IMR-90 (cell line): ENCODE measurements at regions not wholly inside any gene's neighbourhood (a gene's known extent, or its start where the extent isn't known, plus 50 kb on each side); places are given as distances from the start of the nearest gene placed in this dataset.

Experiments
- ATAC-seq: fragments of 200-7000 bp; cut with Tn5 transposase; 2 replicates; pipeline ENCODE4 v1.9.1; 2020; ENCODE audit warnings: low read depth, mild to moderate bottlenecking, moderate library complexity
- BruUV-seq: library from RNA; stranded (reverse); fragments of 400-500 nt; replicated peaks from 2 replicates; lab custom pipeline; 2021; lab: Mats Ljungman, UMichigan
- CTCF ChIA-PET: fragments of 300-600 bp; formaldehyde crosslinking; extraction: SDS; loops from one replicate; lab custom pipeline; 2021; ENCODE audit warnings: antibody characterized with exemption; lab: Yijun Ruan, JAX
- POLR2A ChIA-PET: fragments of 300-600 bp; sonication (Branson Sonifier 250); formaldehyde crosslinking; loops from one replicate; lab custom pipeline; 2022; ENCODE audit warnings: antibody characterized with exemption; ENCODE audit not compliant: unreplicated experiment; lab: Charles Lee
- DNase-seq: peaks from one replicate; pipeline ENCODE4 v3.0.0; 2013
- H2AFZ ChIP-seq: replicated peaks from 2 replicates; pipeline ENCODE3; 2013; ENCODE audit warnings: low read length, mild to moderate bottlenecking; ENCODE audit not compliant: poor library complexity
- H2AK5ac ChIP-seq: 2 replicates; pipeline ENCODE4 v1.6.1; 2013; ENCODE audit warnings: low read depth, low read length, inconsistent platforms
- H2AK9ac ChIP-seq: replicated peaks from 2 replicates; pipeline ENCODE3; 2013; ENCODE audit warnings: mild to moderate bottlenecking, low read depth, low read length, moderate library complexity; ENCODE audit not compliant: poor library complexity
- H2BK120ac ChIP-seq: 2 replicates; pipeline ENCODE4 v1.6.1; 2013; ENCODE audit warnings: low read depth, low read length, inconsistent platforms
- H2BK15ac ChIP-seq: 3 replicates; pipeline ENCODE4 v1.6.1; 2013; ENCODE audit warnings: low read depth, low read length, inconsistent platforms
- H2BK20ac ChIP-seq: 2 replicates; pipeline ENCODE4 v1.6.1; 2013; ENCODE audit warnings: low read depth, mild to moderate bottlenecking, inconsistent platforms, low read length, moderate library complexity
- H2BK5ac ChIP-seq: 2 replicates; pipeline ENCODE4 v1.6.1; 2013; ENCODE audit warnings: mild to moderate bottlenecking, low read depth, low read length, inconsistent platforms; ENCODE audit not compliant: poor library complexity, severe bottlenecking
- H3K14ac ChIP-seq: replicated peaks from 2 replicates; pipeline ENCODE4 v1.6.1; 2013; ENCODE audit warnings: low read depth, low read length, inconsistent platforms
- H3K18ac ChIP-seq: 2 replicates; pipeline ENCODE4 v1.6.1; 2013; ENCODE audit warnings: low read depth, low read length, control low read depth
- H3K23ac ChIP-seq: 2 replicates; pipeline ENCODE4 v1.6.1; 2013; ENCODE audit warnings: low read depth, low read length, inconsistent platforms
- H3K27ac ChIP-seq: 2 replicates; pipeline ENCODE4 v1.5.1; 2013; ENCODE audit warnings: mild to moderate bottlenecking, control low read depth, low read length; ENCODE audit not compliant: insufficient read depth
- H3K27me3 ChIP-seq: 2 replicates; pipeline ENCODE4 v1.6.1; 2013; ENCODE audit warnings: low read length; ENCODE audit not compliant: control insufficient read depth, insufficient read depth
- H3K36me3 ChIP-seq: 2 replicates; pipeline ENCODE4 v1.6.1; 2013; ENCODE audit warnings: low read length, mixed read lengths; ENCODE audit not compliant: control insufficient read depth, insufficient read depth
- H3K4ac ChIP-seq: 2 replicates; pipeline ENCODE4 v1.6.1; 2013; ENCODE audit warnings: low read depth, low read length, inconsistent platforms
- H3K4me1 ChIP-seq: 2 replicates; pipeline ENCODE4 v1.6.1; 2013; ENCODE audit warnings: low read length, mixed read lengths; ENCODE audit not compliant: control insufficient read depth, insufficient read depth
- H3K4me2 ChIP-seq: 2 replicates; pipeline ENCODE4 v1.6.1; 2013; ENCODE audit warnings: low read depth, mild to moderate bottlenecking, control low read depth, low read length, moderate library complexity
- H3K4me3 ChIP-seq: 2 replicates; pipeline ENCODE4 v1.5.1; 2013; ENCODE audit warnings: low read depth, mild to moderate bottlenecking, control low read depth, low read length, moderate library complexity; ENCODE audit not compliant: insufficient read depth
- H3K56ac ChIP-seq: 2 replicates; pipeline ENCODE4 v1.6.1; 2013; ENCODE audit warnings: low read length, inconsistent platforms; ENCODE audit not compliant: insufficient read depth; ENCODE audit errors: extremely low read depth
- H3K79me1 ChIP-seq, 2 experiments: 2 replicates each; pipeline ENCODE4 v1.6.1; 2013; ENCODE audit warnings: low read length in 2 of 2, inconsistent platforms in 1 of 2, low read depth in 1 of 2
- H3K9ac ChIP-seq: 2 replicates; pipeline ENCODE4 v1.6.1; 2013; ENCODE audit warnings: low read depth, low read length, control low read depth
- H3K9me1 ChIP-seq: 2 replicates; pipeline ENCODE4 v1.6.1; 2013; ENCODE audit warnings: low read length, inconsistent platforms; ENCODE audit not compliant: insufficient read depth
- H3K9me3 ChIP-seq: 2 replicates; pipeline ENCODE4 v1.6.1; 2013; ENCODE audit warnings: low read length; ENCODE audit not compliant: control insufficient read depth, insufficient read depth
- H4K20me1 ChIP-seq: 2 replicates; pipeline ENCODE4 v1.6.1; 2013; ENCODE audit warnings: low read length, inconsistent platforms; ENCODE audit not compliant: insufficient read depth
- H4K5ac ChIP-seq: 2 replicates; pipeline ENCODE4 v1.6.1; 2013; ENCODE audit warnings: mild to moderate bottlenecking, low read depth, low read length, control low read depth
- H4K8ac ChIP-seq, 2 experiments: 2 replicates each; pipeline ENCODE4 v1.6.1; 2013; ENCODE audit warnings: low read depth in 2 of 2, low read length in 2 of 2, control low read depth in 1 of 2, inconsistent platforms in 1 of 2
- H4K91ac ChIP-seq: 2 replicates; pipeline ENCODE4 v1.6.1; 2013; ENCODE audit warnings: low read depth, low read length, inconsistent platforms; ENCODE audit not compliant: insufficient read depth
- BHLHE40 ChIP-seq: fragments of 150-350 bp; IDR thresholded peaks from 2 replicates; pipeline ENCODE4 v1.6.1; 2016; ENCODE audit warnings: mild to moderate bottlenecking, low read depth, low read length
- CEBPB ChIP-seq: IDR thresholded peaks from 2 replicates; pipeline ENCODE4 v1.6.1; 2012; ENCODE audit warnings: low read depth, low read length, improper control_type of control experiment
- CHD1 ChIP-seq: IDR thresholded peaks from 2 replicates; pipeline ENCODE4 v1.6.1; 2012; ENCODE audit warnings: low read depth, low read length, improper control_type of control experiment
- CTCF ChIP-seq: conservative IDR thresholded peaks from 2 replicates; pipeline ENCODE4 v1.5.1; 2012; ENCODE audit warnings: mild to moderate bottlenecking, low read depth, low read length, improper control_type of control experiment
- ELK1 ChIP-seq: fragments of 150-350 bp; IDR thresholded peaks from 2 replicates; pipeline ENCODE4 v1.6.1; 2016; ENCODE audit warnings: low read depth, mild to moderate bottlenecking, low read length, moderate library complexity, borderline replicate concordance
- FOS ChIP-seq: fragments of 150-350 bp; IDR thresholded peaks from 2 replicates; pipeline ENCODE4 v1.6.1; 2016; ENCODE audit warnings: low read depth, low read length
- MAFK ChIP-seq: IDR thresholded peaks from 2 replicates; pipeline ENCODE4 v1.6.1; 2012; ENCODE audit warnings: low read depth, low read length, improper control_type of control experiment
- MAZ ChIP-seq: IDR thresholded peaks from 2 replicates; pipeline ENCODE4 v1.6.1; 2012; ENCODE audit warnings: low read depth, mild to moderate bottlenecking, low read length, improper control_type of control experiment, moderate library complexity, borderline replicate concordance
- MXI1 ChIP-seq: IDR thresholded peaks from 2 replicates; pipeline ENCODE4 v1.6.1; 2012; ENCODE audit warnings: low read depth, mild to moderate bottlenecking, low read length, moderate library complexity, borderline replicate concordance
- NFE2L2 ChIP-seq: fragments of 150-350 bp; IDR thresholded peaks from 2 replicates; pipeline ENCODE4 v1.6.1; 2016; ENCODE audit warnings: low read depth, mild to moderate bottlenecking, low read length
- POLR2A ChIP-seq: IDR thresholded peaks from 2 replicates; pipeline ENCODE4 v1.6.1; 2012; ENCODE audit warnings: mild to moderate bottlenecking, low read depth, low read length
- RAD21 ChIP-seq: IDR thresholded peaks from 2 replicates; pipeline ENCODE4 v1.6.1; 2012; ENCODE audit warnings: low read length, improper control_type of control experiment
- RCOR1 ChIP-seq: IDR thresholded peaks from 2 replicates; pipeline ENCODE4 v1.6.1; 2012; ENCODE audit warnings: mild to moderate bottlenecking, low read length, improper control_type of control experiment; ENCODE audit not compliant: insufficient replicate concordance
- RFX5 ChIP-seq: IDR thresholded peaks from 2 replicates; pipeline ENCODE4 v1.8.0; 2012; ENCODE audit warnings: low read depth, mild to moderate bottlenecking, low read length, moderate library complexity
- SMC3 ChIP-seq: fragments of 150-350 bp; IDR thresholded peaks from 2 replicates; pipeline ENCODE4 v1.6.1; 2016; ENCODE audit warnings: low read depth, mild to moderate bottlenecking, antibody characterized with exemption, low read length, moderate library complexity
- WGBS, 2 experiments: methylation state at CpG; one replicate each; pipeline versions ENCODE4 v1.1.5 to v1.1.7; 2013; ENCODE audit warnings: missing lambda C conversion rate in 2 of 2; ENCODE audit not compliant: insufficient read length in 1 of 2; ENCODE audit errors: extremely low coverage in 2 of 2; 5-methylcytosine and 5-hydroxymethylcytosine counted together
- dilution Hi-C: fragments of 300-500 bp; cut with HindIII; formaldehyde crosslinking; loops from one replicate; pipeline ENCODE4 v1.14.3; 2018; ENCODE audit warnings: low sequenced_read_pairs; ENCODE audit not compliant: unreplicated experiment
- in situ Hi-C: fragments of 300-500 bp; cut with MboI; formaldehyde crosslinking; loops from 3 replicates; pipeline ENCODE4 v1.14.3; 2019; ENCODE audit warnings: low sequenced_read_pairs, inconsistent platforms, mixed read lengths
- intact Hi-C: fragments of 100-400 bp; cut with micrococcal nuclease; formaldehyde crosslinking; loops from 2 replicates; pipeline ENCODE4 v1.10.0; 2022

GRCh38 chr2:7740114-7740513 lies 822.9 kb downstream of the RNF144A start:
- Histone ChIP-seq H3K27me3 (no peaks in the 10 kb centered on the region), H3K4ac (no peak overlapping the region), H3K56ac (no peak overlapping the region), H2BK20ac (no peak overlapping the region), H3K27ac (no peak overlapping the region), H4K5ac (no peak overlapping the region), H2AK5ac (no peak overlapping the region), H4K20me1 (no peaks in the 10 kb centered on the region), H3K9me3 (no peaks in the 10 kb centered on the region), H3K9me1 (no peaks in the 10 kb centered on the region), H3K79me1 (no peaks in the 10 kb centered on the region), H3K23ac (no peak overlapping the region), H4K91ac (no peak overlapping the region), H3K9ac (no peak overlapping the region), H2BK15ac (no peak overlapping the region), H2BK5ac (no peak overlapping the region), H3K36me3 (no peaks in the 10 kb centered on the region), H2BK120ac (no peak overlapping the region), H4K8ac (no peak overlapping the region), H3K14ac (no peak overlapping the region), H3K18ac (no peak overlapping the region), H2AK9ac (no peak overlapping the region), H3K4me3 (no peak overlapping the region), H2AFZ (no peak overlapping the region), H3K4me1 (peaks cover 3% of the 10 kb centered on the region; the same call in 1 of the 2 replicates), H3K4me2 (no peak overlapping the region)
- ATAC-seq (no peak), DNase-seq (no peak)
- ChIA-PET POLR2A (no interaction called here), CTCF (interaction anchor here (0.6 kb wide), 2 partner anchors 55 to 1325 kb away, joined by 3 to 5 read pairs; no protein-coding TSS in a partner anchor)
- TF ChIP-seq CHD1 (no peak), RAD21 (no peak), MAFK (no peak), BHLHE40 (no peak), ELK1 (no peak), FOS (no peak), MAZ (no peak), POLR2A (no peak), MXI1 (no peak), NFE2L2 (no peak), RCOR1 (no peak), CTCF (no peak), CEBPB (no peak), RFX5 (no peak), SMC3 (no peak)
- intact Hi-C loops: no loop called here
- BruUV-seq: no TSS peak
- WGBS, 2 experiments: 83% methylated on average over 1 of the region's 2 CpGs; no CpG with 5 or more reads in 1 of the 2 experiments
- in situ Hi-C loops: no loop called here
- dilution Hi-C loops: no loop called here
